HT1080 (cell line): ENCODE measurements at regions not wholly inside any gene's neighbourhood (a gene's known extent, or its start where the extent isn't known, plus 50 kb on each side); places are given as distances from the start of the nearest gene placed in this dataset.

Experiments
- DNase-seq: peaks from one replicate; pipeline ENCODE4 v3.0.0-alpha.2; 2015; ENCODE audit warnings: low read depth

DNA sequence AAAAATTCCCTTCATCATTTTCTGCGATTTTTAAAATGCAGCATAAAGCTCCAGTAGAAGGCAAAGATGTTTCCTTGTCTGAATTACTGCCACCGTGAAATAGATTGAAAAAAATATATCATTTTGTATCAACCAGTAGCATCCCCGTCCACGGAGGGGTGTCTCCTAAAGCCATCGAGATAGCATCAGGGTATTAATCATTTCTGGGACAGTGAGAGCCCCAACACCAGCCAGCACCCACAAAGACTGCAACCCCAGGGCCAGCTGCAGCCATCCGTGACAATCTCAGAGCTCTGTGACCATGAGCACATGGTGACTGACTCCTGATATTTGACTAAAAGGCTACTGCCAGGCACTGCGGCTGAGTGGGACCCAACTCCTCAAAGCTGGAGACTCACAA is 64.1 kb upstream of the SIX3 start:
- DNase-seq: no peak

DNA sequence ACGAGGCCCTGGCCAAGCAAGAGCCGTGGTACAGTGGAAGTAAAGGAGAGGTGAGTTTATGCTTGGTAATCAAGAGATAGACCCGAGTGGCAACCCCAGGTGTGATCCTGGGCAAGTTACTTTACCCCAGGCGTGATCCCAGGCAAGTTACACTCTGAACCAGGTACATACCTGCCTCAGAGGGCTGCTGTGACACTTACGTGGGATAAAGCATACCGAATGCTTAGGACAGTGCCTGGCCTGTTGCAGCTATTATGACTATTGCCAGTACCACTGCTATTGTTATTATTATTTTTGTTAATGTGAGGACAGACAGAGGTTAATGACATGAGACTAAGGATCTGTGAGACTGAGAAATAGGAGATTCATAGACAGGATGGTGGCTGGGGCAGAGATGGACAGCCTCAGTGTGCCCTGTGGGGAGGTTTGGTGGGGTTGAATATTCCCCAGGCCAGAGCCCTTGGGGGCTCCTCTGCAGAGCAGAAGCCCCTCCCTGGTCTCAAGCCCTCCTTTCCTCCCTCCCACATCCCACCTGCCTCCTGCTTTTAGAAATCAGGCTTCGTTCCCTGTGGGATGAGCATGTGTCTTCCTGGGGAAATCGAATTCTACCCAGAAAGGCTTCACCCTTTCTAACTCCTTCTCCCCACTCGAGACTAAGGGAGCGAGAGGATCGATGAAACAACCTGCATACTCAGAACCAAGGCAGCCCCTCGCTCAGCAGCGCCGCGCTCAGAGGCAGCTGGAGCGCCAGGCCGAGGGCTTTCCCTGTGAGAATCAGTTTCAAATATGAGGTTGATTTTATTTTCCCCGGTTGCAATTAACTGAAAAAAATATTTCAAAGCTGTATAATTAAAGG is 62.0 kb upstream of the SIX3 start:
- no peak for DNase-seq

DNA sequence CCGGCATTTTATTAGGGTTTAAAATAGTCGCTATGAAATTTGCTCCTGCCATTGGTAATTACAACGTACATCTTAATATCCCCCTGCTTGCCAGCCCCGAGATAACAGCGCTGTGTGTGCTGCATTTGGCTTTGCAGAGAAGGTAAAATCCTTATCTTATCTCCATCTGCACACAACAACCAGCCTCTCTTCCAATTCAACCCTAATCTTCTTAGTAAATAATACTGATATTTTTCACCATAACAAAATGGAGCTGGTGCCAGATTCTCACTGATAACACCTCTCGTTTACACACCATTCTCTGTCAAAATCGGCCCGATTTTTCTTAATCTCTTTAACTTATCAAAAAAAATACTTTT is 61.4 kb upstream of the SIX3 start:
- no peak for DNase-seq

DNA sequence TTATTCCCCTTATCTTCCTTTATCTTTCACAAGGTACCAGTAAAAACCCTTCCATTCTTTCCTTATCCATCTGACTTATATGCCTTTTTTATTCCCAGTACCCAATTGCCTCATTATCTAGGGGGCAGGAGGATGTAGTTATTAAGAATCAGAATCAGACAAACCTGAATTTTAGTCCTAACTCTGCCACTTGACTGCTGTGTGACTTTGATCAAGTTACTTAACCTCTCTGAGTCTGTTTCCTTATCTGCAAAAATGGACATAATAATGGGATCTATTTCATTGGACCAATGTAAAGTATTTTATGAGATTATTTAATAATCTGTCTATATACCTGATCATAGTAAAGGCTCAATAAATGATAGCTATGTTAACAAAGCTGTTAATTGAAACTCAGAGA is 59.6 kb upstream of the SIX3 start:
- DNase-seq: no peak

DNA sequence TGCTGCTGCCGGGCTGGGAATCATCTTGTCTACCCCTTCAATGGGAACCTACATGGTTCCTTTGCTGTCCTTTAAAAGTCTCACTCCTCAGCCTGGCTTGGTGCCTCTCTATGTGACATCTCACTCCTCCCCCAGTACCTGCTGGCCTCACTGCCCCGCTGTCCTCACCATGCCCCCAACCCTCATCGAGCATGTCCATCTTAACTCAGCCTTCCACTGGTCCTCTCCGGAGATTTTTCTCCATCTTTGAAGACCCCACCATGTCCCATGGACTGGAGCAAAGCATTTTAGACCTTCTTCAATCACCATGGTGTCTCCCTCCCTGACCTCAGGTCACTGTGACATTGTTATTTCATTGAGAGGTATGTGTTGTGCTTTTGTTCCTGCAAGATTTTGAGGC is 58.1 kb upstream of the SIX3 start:
- no peak for DNase-seq

DNA sequence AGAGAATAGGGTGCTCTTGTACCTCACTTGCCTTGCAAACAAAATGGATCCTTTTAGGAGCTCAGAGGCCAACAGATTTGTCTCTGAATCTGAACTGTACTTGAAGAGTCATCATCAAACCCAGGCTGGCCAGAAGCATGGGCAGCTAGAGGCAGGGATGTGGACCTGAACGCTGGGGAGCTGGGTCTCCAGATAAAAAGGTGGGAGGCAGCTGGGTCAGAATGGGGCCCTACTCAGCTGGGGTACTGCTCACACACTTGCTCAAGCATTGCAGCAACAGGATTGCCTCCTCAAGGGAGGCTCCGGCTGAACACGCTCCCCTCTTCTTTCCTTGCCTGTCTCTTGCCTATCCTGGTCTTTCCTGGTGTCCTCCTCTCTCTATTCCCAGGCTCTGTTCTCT is 57.3 kb upstream of the SIX3 start:
- no peak for DNase-seq

DNA sequence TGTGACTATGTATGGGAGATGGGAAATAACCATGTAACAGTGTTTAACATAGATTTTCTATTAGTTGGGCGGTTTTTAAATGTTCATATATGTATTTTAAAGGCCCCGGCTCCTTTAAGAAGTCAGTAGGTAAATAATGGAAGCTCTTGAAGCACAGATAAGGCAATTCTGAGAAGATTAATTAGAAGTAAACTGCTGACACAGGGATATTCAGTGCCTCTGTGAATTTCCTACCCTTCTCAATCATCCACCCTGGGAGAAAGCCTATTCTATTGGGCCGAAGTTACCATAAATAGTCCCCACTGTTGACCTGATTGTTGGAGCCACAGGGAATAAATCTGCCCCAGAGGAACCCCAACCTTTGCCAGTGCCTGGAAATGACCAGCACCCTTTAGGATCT is 56.8 kb upstream of the SIX3 start:
- no peak for DNase-seq

DNA sequence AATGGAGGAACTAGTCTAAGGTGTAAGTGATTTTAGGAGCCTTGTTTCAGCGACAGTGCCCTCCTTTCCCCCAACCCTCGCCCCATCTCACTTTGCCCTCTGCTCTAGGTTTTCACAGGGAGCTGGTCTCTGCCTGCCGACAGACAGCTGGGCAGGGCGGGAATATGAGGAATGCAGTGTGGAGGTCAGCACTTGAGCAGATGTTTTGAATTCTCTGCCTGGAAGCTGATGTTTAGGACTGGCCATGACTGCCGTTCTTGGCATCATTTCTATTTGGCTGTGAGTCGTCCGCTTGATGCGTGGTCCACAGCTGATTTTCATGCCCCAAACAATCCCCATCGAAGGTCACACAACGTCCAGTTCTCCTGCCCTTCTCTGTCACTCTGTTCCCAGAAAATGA is 55.1 kb upstream of the SIX3 start:
- DNase-seq: no peak

DNA sequence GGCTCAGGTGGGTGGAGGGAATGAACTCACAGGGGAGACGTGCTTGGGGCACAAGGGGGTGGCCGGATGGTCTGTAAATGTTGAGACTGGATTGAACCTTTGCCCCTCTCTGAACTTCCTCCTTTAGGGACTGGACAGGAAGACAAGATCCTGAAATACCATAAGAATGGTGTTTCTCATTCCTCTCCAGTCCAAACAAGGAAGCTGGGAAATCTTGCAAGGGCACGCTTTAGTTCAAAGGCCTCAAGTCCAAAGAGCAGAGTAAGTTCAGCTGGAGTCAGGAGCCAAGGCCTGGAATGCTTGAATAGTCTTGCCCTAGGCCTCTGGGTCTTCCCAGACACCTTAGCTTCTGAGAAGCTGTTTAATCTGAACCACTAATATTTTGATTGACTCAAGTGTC is 52.4 kb upstream of the SIX3 start:
- DNase-seq: no peak
